ENCODE measurements at regions not wholly inside any gene's neighbourhood (a gene's known extent, or its start where the extent isn't known, plus 50 kb on each side); places are given as distances from the start of the nearest gene placed in this dataset.
"Not testable (repeated sequence)": the region's sequence is repeated elsewhere in the genome, so short reads cannot be mapped to it uniquely, and the experiment has no call there.

- no peak for DNase-seq
Observed at GRCh38 chr19:5257155-5258045, 83.2 kb downstream of the PTPRS start.

GRCh38 chr19:5255602-5256231 is 84.9 kb downstream of the PTPRS start:
- no peak for DNase-seq

GRCh38 chr19:5254944-5255343 is 85.7 kb downstream of the PTPRS start:
- no peak for DNase-seq

GRCh38 chr19:5254543-5254942 is 86.1 kb downstream of the PTPRS start:
- no peak for DNase-seq

- DNase-seq = no peak
Observed at GRCh38 chr19:5253406-5254110, 87.1 kb downstream of the PTPRS start.

GRCh38 chr19:5251096-5252065 is 89.2 kb downstream of the PTPRS start:
- no peak for DNase-seq

- no peak for DNase-seq
Observed at GRCh38 chr19:5250127-5250659, 90.4 kb downstream of the PTPRS start.

- no peak for DNase-seq
Observed at GRCh38 chr19:5249526-5249925, 91.1 kb downstream of the PTPRS start.

GRCh38 chr19:5247957-5248705 is 92.5 kb downstream of the PTPRS start:
- no peak for DNase-seq

GRCh38 chr19:5246554-5247155 is 94.0 kb downstream of the PTPRS start:
- DNase-seq = peak; percentile 56

GRCh38 chr19:5245631-5246553 is 94.7 kb downstream of the PTPRS start:
- no peak for DNase-seq

- no peak for DNase-seq
Observed at GRCh38 chr19:5244351-5244750, 96.3 kb downstream of the PTPRS start.

GRCh38 chr19:5243878-5244277 is 96.7 kb downstream of the PTPRS start:
- DNase-seq = no peak

- not testable (repeated sequence) for DNase-seq
Observed at GRCh38 chr19:5241896-5242295, 98.7 kb downstream of the PTPRS start.

- DNase-seq = no peak
Observed at GRCh38 chr19:5240011-5240410, 100.6 kb downstream of the PTPRS start.

- no peak for DNase-seq
Observed at GRCh38 chr19:5238700-5239099, 101.9 kb downstream of the PTPRS start.

- DNase-seq = no peak
Observed at GRCh38 chr19:5237939-5238480, 102.6 kb downstream of the PTPRS start.

GRCh38 chr19:5237190-5237780 is 103.3 kb downstream of the PTPRS start:
- DNase-seq = no peak

All from activated CD4-positive, alpha-beta T cell treated with anti-CD3 and anti-CD28 coated beads for 48 hours (primary cell).